GM12873 (cell line): ENCODE measurements at regions not wholly inside any gene's neighbourhood (a gene's known extent, or its start where the extent isn't known, plus 50 kb on each side); places are given as distances from the start of the nearest gene placed in this dataset.

ENCODE experiments used
- TF ChIP-seq, protein P1 (sequence below): IDR thresholded peaks from 2 replicates; pipeline ENCODE4 v1.5.1; 2012; ENCODE audit warnings: low read depth, mild to moderate bottlenecking, moderate library complexity, low read length, control low read depth; ENCODE audit not compliant: insufficient read depth; ENCODE audit errors: missing control alignments

DNA sequence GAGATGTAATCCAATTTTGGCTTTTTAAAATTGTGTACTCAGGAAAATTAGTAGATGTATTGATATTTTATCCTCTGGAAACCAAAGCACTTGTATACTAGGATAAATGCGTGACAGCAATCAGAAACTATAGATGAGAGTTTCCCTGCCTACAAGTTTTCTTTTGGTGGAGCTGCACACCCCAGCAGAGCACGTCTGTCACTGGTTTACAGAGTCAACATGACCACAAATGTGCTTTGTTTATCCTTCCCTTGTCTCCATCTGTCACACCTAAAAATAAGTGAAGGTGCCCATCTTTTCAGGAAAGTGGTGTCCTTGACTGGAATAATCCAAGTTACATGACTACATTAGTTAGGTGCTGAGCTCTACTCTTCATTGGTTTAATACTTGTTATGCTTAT is 210.4 kb upstream of the DSEL start:
- TF ChIP-seq, protein P1, sequence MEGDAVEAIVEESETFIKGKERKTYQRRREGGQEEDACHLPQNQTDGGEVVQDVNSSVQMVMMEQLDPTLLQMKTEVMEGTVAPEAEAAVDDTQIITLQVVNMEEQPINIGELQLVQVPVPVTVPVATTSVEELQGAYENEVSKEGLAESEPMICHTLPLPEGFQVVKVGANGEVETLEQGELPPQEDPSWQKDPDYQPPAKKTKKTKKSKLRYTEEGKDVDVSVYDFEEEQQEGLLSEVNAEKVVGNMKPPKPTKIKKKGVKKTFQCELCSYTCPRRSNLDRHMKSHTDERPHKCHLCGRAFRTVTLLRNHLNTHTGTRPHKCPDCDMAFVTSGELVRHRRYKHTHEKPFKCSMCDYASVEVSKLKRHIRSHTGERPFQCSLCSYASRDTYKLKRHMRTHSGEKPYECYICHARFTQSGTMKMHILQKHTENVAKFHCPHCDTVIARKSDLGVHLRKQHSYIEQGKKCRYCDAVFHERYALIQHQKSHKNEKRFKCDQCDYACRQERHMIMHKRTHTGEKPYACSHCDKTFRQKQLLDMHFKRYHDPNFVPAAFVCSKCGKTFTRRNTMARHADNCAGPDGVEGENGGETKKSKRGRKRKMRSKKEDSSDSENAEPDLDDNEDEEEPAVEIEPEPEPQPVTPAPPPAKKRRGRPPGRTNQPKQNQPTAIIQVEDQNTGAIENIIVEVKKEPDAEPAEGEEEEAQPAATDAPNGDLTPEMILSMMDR, result no peak

DNA sequence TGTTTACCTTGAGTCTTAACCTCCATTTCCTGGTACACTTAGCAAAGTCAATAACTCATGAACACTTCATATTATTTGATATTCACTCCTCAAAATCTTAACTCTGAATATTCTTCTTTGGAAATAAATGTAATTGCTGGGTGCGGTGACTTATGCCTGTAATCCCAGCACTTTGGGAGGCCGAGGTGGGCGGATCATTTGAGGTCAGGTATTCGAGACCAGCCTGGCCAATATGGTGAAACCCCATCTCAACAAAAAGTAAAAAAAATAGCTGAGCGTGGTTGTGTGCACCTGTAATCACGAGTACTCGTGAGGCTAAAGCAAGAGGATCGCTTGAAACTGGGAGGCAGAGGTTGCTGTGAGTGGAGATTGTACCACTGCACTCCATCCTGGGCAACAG is 201.3 kb upstream of the DSEL start:
- TF ChIP-seq, protein P1, result no peak

DNA sequence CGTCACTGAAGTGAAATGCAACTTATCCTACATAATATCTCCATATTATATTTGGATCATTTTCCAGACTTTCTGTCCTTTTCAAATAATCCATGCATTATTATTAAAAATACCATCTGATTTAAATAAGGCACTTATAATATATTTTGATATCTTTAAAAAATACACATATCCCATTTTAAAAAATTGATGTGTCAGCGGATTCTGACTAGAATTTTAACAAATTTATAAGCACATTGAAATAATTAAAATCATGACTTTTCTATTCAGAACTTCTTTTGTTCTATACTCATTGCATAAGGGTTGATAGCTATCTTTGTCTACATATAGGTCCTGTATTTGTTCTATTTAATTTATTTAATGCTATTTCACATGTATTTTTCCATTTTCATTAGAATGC is 199.0 kb upstream of the DSEL start:
- TF ChIP-seq, protein P1, result no peak

DNA sequence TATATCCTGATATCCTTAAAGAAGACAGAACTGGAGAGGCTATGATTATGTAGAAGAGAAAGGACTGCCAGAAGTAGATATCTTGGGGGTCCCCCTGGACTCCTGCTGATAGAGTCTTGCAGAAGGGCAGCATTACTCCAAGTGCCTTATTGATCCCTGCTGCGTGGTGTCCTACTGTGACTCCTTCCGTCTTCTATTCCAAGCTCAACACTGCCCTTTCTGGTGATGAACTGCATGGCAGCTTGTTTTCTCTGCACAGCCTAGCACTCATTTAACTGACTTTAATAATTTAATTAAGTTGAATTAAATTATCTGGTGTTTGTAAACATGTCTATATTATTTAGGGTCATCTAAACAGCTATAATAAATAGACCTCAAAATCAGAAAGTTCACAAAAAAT is 194.1 kb upstream of the DSEL start:
- TF ChIP-seq, protein P1, result peak; percentile 37

DNA sequence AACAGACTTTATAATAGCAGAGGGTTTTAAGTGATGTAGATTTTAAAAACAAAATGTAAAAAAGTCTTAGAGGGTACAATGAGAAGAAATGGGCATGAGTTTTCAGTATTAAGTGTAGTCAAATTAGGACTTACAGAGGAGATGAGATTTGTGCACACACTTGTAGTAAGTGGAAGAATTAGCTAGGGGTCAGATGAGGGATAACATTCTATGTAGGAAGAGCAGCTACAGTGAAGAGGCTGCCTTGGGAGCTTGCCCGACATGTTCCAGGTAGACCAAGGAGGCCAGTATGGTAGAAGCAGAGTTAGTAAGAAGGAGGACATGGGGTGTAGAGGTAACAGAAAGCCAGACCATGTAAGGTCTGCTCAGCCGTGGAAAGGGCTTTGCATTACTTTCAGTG is 189.2 kb upstream of the DSEL start:
- TF ChIP-seq, protein P1, result no peak

DNA sequence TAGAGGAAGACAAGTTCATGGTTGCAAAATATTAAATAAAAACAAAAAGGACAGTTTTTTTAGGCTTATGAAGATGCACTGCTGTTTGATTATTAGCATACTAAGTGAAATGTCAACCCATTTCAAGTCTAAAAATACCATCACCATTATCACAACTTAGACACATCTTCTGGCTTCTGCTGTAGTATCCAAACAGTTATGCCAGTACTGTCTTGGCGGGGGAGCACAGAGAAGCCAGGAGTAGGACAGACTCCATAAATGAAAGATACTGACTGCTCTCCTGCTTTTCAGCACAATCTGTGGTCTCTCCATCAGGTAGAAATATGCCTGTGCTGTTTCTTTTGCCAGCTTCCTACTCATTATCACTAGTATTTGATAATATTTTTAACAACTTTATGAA is 179.2 kb upstream of the DSEL start:
- TF ChIP-seq, protein P1, result no peak

DNA sequence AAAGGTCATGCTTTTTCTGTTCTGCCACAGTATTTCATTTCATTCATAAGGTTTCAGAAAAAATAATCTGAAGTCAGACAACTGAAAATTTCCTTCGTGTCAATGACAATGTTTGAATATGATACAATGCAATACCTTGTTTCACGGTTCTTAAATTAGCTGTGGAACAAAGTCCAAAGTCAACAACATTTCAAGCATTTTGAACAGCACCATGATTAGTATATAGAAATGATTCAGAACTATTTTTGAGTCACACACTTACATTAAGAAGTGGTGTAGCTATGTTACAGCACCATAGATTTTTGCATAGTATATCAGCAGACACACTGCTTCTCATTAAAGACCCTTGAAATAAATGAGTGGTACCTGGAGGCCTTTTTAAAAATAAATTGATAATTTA is 178.3 kb upstream of the DSEL start:
- TF ChIP-seq, protein P1, result no peak
